Vagina (tissue), 2 donors: ENCODE measurements at regions not wholly inside any gene's neighbourhood (a gene's known extent, or its start where the extent isn't known, plus 50 kb on each side); places are given as distances from the start of the nearest gene placed in this dataset.

Source experiments
- POLR2A ChIP-seq, 2 donors: fragments of 450-650 bp; IDR thresholded peaks; one replicate each; pipeline ENCODE4 v1.6.1; 2017; ENCODE audit warnings: antibody characterized with exemption in 2 of 2, mild to moderate bottlenecking in 2 of 2, moderate library complexity in 2 of 2
- TF ChIP-seq, protein P1 (sequence below), 3 experiments: fragments of 450-650 bp in 2 of 3; fragments of 200-600 bp in 1 of 3; sonication (generic) in 1 of 3; IDR thresholded peaks; one replicate each; pipeline ENCODE4 v1.5.1; 2017 to 2019; ENCODE audit warnings: antibody characterized with exemption in 3 of 3, mild to moderate bottlenecking in 2 of 3, moderate library complexity in 2 of 3

GRCh38 chr3:90055666-90056065 is 948.2 kb downstream of the EPHA3 start:
- no peak for TF ChIP-seq POLR2A (IDR thresholded peaks at IDR 0.05)
- TF ChIP-seq, protein P1, sequence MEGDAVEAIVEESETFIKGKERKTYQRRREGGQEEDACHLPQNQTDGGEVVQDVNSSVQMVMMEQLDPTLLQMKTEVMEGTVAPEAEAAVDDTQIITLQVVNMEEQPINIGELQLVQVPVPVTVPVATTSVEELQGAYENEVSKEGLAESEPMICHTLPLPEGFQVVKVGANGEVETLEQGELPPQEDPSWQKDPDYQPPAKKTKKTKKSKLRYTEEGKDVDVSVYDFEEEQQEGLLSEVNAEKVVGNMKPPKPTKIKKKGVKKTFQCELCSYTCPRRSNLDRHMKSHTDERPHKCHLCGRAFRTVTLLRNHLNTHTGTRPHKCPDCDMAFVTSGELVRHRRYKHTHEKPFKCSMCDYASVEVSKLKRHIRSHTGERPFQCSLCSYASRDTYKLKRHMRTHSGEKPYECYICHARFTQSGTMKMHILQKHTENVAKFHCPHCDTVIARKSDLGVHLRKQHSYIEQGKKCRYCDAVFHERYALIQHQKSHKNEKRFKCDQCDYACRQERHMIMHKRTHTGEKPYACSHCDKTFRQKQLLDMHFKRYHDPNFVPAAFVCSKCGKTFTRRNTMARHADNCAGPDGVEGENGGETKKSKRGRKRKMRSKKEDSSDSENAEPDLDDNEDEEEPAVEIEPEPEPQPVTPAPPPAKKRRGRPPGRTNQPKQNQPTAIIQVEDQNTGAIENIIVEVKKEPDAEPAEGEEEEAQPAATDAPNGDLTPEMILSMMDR (IDR thresholded peaks at IDR 0.05), result no peak
